GM18498 (cell line): ENCODE measurements at regions not wholly inside any gene's neighbourhood (a gene's known extent, or its start where the extent isn't known, plus 50 kb on each side); places are given as distances from the start of the nearest gene placed in this dataset.

Experiments
- ATAC-seq: cut with Tn5 transposase; IDR thresholded peaks from one replicate; pipeline ENCODE4 v1.9.1; 2021; ENCODE audit warnings: mild to moderate bottlenecking, moderate library complexity; ENCODE audit not compliant: unreplicated experiment

GRCh38 chr6:150711061-150711460, 111.4 kb downstream of the PLEKHG1 start:
- no peak for ATAC-seq

GRCh38 chr6:150711584-150712504, 112.2 kb downstream of the PLEKHG1 start:
- no peak for ATAC-seq

GRCh38 chr6:150712505-150713252, 113.0 kb downstream of the PLEKHG1 start:
- no peak for ATAC-seq

DNA sequence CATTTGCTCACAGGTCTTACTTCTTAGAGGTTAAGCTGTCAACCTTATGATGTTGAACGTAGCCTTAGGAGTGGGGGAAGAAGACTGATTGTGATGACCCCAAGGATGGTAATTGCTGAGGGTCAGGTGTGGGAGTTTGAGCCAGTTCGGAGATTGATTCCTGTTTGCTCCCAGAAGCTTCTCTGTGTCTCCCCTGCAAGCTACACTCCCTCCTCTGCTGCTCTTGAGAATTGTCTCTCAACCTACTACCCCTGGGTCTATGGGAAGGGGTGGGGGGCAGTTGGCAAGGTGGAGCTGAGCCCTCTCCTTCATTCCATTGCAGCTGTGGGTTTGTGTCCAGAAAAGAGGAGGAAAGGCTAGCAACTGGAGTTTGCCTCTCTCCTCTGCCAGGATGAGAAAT, 113.8 kb downstream of the PLEKHG1 start:
- ATAC-seq, result no peak

GRCh38 chr6:150713931-150714330, 114.2 kb downstream of the PLEKHG1 start:
- ATAC-seq, result no peak

DNA sequence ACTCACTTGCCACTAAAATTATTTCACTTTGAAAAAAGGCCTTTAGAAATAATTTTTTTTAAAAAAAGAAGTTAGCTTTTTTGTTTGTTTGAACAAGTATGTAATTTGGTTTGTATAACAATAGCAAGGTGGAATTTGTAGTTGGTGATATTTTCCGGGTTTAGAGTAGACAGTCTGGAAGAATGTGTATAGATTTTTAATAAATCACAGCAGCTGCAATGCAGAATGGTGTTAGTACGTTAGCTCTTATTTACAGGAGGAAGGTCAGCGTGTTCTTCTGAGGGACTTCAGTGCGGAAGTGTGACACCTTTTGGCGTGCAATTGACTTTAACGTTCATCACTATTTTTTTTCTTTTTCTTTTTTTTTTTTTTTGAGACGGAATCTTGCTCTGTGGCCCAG, 115.4 kb downstream of the PLEKHG1 start:
- no peak for ATAC-seq

- ATAC-seq, result no peak
These were observed 117.7 kb downstream of the PLEKHG1 start for GRCh38 chr6:150717419-150717818.

GRCh38 chr6:150719099-150719766, 119.5 kb downstream of the PLEKHG1 start:
- ATAC-seq, result no peak

- no peak for ATAC-seq
These were observed 120.1 kb downstream of the PLEKHG1 start for GRCh38 chr6:150719831-150720230.

DNA sequence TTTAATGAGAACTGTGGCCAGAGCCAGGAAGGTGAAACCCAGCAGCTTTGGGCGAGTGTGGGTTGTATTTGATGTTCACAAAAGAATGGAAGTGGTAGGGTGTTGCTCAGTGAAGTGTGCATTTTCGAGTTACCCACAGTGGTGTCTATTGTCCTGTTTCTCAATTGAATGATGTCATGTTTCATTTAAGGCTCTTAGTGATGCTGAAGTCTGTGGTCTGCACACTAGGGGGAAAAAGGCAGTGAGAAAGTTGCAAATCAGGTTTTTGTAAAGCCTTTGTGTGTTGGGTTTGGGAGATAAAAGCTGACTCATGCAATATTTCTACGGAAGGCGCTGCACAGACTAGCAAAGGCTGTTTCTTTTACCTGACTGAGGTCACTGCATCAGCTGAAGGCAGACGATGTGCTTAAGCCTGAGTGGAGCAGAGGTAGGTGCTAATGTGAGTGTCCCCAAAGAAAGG, 121.1 kb downstream of the PLEKHG1 start:
- peak; percentile 99 for ATAC-seq

DNA sequence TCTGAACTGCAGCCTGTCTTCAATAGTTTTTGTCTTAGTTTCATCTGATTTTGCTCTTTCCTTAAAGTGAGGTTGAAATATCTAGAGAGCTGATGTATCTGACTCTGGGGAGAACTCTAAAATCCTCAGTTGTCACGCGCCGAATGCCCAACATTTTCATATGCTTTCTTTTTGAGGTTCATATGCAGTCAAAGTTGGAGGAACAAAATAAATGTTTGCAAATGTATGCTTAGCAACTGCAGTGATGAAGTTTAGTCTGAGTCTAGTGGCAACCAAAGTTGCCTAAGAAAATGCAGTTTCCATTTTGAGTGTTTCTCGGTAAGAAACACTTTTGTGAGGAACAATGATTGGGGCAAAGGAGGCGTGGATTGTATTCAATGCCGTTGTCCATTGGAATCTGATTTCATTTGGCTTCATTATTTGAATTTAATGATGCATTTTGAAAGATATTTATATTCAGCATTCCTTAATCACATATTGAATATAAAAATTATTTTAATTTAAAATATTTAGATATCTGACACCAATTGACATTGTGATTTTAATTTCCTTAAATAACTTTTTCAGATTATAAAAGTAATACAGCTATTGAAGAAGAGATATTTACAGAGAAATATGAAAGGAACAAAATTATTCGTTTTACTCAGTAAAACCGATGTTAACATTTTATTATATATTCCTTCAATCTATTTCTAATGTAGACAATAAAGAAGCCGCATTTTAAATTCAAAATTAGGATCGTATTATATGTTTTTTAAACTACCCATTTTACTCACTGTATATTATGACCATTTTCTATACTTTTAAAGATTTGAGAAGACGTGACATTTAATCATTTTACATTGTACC, 122.0 kb downstream of the PLEKHG1 start:
- ATAC-seq, result no peak

DNA sequence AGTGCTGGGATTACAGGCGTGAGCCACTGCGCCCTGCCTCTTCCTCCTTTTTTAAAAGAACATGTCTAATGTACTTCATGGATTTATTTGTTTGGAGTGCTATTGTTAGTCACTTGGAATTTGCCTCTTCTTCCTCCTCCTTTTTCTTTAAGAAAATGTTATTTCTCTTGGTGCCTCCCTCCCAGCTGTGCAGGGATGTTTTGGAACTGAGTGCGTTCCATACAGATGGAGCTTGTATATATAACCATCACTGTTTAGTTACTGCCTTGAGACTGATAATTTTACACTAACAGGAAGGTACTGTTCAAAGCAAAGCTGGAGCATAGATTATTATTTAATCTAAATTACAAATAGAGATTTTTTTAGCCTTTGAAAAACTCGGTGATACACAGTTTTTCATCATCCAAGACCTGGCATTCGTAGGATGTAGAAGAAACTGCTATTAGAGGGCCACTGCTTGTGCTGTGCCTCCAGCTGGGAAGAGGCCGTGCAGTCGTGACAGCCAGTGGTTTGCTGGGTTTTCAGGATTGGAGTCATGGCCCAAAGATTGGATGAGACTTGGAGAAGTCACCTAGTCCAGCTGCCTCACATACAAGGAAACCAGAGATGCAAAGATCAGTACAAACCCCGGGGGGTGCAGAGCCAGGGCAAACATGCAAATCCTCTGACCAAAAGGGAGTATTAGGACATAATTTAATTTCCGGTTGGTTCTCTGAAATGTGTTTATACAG, 123.1 kb downstream of the PLEKHG1 start:
- ATAC-seq, result no peak

DNA sequence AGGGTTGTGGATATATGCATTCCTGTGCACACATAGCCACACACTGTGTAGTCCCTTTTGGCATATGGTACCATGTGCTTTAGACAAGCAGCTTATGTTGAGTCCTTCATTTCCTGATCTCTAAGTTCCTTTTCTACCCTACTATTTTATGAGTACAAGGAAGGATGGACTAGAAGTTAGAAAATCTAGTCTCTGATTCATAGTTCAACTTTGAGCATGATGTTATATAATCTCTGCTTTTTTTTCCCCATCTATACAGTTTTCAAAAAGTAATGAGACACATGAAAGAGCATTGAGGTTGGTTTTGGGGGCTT, 123.6 kb downstream of the PLEKHG1 start:
- no peak for ATAC-seq

DNA sequence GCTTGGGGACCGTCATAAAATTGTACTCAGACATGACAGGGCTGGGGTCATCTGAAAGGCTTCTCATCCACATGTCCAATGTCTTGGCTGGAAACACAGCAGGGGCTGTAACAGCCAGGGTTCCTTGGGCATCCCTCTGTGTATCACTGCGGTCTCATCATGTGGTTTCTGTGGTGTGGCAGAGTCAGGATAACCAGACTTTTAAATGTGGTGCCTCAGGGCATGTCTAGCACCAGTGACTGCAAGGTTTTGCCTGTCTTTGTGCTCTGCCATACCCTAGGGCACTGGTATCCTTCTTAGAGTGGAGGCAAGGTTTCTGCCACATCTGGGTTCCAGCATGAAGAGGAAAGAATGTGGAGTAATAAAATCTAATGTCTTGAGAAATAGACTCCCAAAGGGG, 124.2 kb downstream of the PLEKHG1 start:
- no peak for ATAC-seq

- no peak for ATAC-seq
These were observed 126.1 kb downstream of the PLEKHG1 start for GRCh38 chr6:150725795-150726194.

- ATAC-seq, result no peak
These were observed 129.6 kb downstream of the PLEKHG1 start for GRCh38 chr6:150729188-150729748.

DNA sequence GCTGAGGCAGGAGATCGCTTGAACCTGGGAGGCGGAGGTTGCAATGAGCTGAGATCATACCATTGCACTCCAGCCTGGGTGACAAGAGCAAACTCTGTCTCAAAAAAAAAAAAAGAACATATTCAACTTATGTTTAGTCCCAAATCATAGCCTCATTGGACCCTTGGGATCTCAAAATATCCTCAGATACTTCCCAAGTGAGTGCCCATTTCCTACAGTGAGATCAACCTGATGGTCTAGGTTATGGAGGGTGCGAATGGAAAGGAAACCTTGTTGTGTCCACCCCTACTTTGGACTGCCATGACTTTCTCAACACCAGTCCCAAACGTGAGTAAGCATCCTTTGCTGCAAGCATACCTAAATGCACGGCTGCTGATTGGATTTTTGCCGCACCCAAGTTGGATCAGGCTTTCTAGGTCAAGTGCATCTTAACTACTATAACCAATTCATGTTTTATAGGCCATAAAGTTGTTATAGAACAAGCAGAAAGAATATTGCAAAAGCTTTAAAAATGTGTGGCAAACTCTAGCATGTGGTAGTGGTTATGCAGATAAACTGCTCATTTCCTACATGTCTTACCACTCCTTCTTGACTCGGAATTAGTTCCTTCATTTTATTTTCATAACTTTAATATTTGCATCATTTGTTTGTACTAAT, 131.2 kb downstream of the PLEKHG1 start:
- ATAC-seq, result no peak

- ATAC-seq, result peak; percentile 61
These were observed 132.6 kb upstream of the MTHFD1L start for GRCh38 chr6:150732765-150733539.
